ENCODE measurements at regions not wholly inside any gene's neighbourhood (a gene's known extent, or its start where the extent isn't known, plus 50 kb on each side); places are given as distances from the start of the nearest gene placed in this dataset.
"Not testable (repeated sequence)": the region's sequence is repeated elsewhere in the genome, so short reads cannot be mapped to it uniquely, and the experiment has no call there.

DNA sequence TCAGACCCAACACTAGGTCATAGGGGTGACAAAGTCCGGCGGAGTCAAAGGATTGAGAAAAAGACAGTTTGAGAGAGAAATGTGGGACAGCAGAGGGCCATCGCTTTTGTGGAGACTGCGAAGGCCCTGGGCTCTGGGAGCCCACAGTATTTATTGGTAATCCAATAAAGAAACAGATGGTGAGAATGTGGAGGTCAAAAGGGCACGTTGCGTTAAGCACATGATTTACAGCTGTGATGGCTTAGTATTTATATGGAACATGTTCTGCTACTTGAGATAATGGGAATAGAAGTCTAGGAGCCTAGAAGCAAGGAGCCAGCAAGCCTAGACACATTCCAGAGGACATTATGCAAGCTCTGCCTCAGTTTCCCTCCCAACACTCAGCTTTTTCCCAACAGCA is 2521.1 kb downstream of the PCDH9 start:
- no peak for DNase-seq
- H2AFZ ChIP-seq (ENCODE audit: low read length) = no peak overlapping the region
- H3K9me2 ChIP-seq (replicated peaks; ENCODE audit: insufficient read depth, low read length) = no peaks in the 10 kb centered on the region
- H3K4me1 ChIP-seq (ENCODE audit: low read length) = no peaks in the 10 kb centered on the region
- H3K4me3 ChIP-seq (ENCODE audit: low read length) = no peak overlapping the region
- H3K27me3 ChIP-seq (replicated peaks; ENCODE audit: insufficient read depth, low read length) = no peaks in the 10 kb centered on the region
- H3K4me2 ChIP-seq (ENCODE audit: low read depth, low read length) = no peak overlapping the region
- H3K27ac ChIP-seq (ENCODE audit: low read length) = no peak overlapping the region
- H3K9ac ChIP-seq (ENCODE audit: low read length) = no peak overlapping the region
- H3K9me3 ChIP-seq (replicated peaks; ENCODE audit: insufficient read depth, low read length) = no peaks in the 10 kb centered on the region
- H3F3A ChIP-seq (ENCODE audit: insufficient read depth, low read length) = no peaks in the 10 kb centered on the region
- TF ChIP-seq EZH2 (optimal IDR thresholded peaks at IDR 0.05; ENCODE audit: low read depth, low read length) (no peak), EZH2phosphoT487 (IDR thresholded peaks at IDR 0.05; ENCODE audit: low read length) (no peak)
- TF ChIP-seq, protein P1, sequence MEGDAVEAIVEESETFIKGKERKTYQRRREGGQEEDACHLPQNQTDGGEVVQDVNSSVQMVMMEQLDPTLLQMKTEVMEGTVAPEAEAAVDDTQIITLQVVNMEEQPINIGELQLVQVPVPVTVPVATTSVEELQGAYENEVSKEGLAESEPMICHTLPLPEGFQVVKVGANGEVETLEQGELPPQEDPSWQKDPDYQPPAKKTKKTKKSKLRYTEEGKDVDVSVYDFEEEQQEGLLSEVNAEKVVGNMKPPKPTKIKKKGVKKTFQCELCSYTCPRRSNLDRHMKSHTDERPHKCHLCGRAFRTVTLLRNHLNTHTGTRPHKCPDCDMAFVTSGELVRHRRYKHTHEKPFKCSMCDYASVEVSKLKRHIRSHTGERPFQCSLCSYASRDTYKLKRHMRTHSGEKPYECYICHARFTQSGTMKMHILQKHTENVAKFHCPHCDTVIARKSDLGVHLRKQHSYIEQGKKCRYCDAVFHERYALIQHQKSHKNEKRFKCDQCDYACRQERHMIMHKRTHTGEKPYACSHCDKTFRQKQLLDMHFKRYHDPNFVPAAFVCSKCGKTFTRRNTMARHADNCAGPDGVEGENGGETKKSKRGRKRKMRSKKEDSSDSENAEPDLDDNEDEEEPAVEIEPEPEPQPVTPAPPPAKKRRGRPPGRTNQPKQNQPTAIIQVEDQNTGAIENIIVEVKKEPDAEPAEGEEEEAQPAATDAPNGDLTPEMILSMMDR (IDR thresholded peaks at IDR 0.05; ENCODE audit: low read length) = no peak
- no peaks in the 10 kb centered on the region for H4K20me1 ChIP-seq (ENCODE audit: insufficient read depth, low read length)
- no peaks in the 10 kb centered on the region for H3K79me2 ChIP-seq (ENCODE audit: low read length)
- H3K36me3 ChIP-seq (replicated peaks; ENCODE audit: insufficient read depth, low read length) = no peaks in the 10 kb centered on the region

DNA sequence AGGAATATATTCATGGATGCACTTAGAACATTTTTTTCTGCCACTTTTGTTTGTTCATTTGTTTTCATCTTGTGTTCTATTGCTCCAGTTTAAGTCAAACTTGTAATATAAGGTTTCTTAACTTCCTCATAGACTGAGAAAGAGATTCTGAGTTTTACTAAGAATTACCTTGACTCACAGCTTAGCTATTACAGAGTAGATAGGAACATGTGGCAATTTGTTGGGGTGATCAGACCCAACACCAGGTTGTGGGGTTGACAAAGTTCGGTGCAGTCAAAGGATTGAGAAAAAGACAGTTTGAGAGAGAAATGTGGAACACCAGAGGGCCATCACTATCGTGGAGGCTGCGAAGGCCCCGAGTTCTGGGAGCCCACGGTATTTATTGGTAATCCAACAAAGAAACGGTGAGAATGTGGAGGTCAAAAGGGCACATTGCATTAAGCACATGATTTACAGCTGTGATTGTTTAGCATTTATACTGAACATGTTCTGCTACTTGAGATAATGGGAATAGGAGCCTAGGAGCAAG is 2526.0 kb downstream of the PCDH9 start:
- H4K20me1 ChIP-seq (ENCODE audit: insufficient read depth, low read length) = no peaks in the 10 kb centered on the region
- no peak overlapping the region for H3K27ac ChIP-seq (ENCODE audit: low read length)
- no peaks in the 10 kb centered on the region for H3K27me3 ChIP-seq (replicated peaks; ENCODE audit: insufficient read depth, low read length)
- no peaks in the 10 kb centered on the region for H3K79me2 ChIP-seq (ENCODE audit: low read length)
- TF ChIP-seq EZH2phosphoT487 (IDR thresholded peaks at IDR 0.05; ENCODE audit: low read length) = no peak
- no peak overlapping the region for H2AFZ ChIP-seq (ENCODE audit: low read length)
- DNase-seq = no peak
- no peaks in the 10 kb centered on the region for H3K9me2 ChIP-seq (replicated peaks; ENCODE audit: insufficient read depth, low read length)
- no peaks in the 10 kb centered on the region for H3K36me3 ChIP-seq (replicated peaks; ENCODE audit: insufficient read depth, low read length)
- H3K4me3 ChIP-seq (ENCODE audit: low read length) = no peak overlapping the region
- H3K9me3 ChIP-seq (replicated peaks; ENCODE audit: insufficient read depth, low read length) = no peaks in the 10 kb centered on the region
- H3K4me2 ChIP-seq (ENCODE audit: low read depth, low read length) = no peak overlapping the region
- H3K9ac ChIP-seq (ENCODE audit: low read length) = no peak overlapping the region
- no peaks in the 10 kb centered on the region for H3K4me1 ChIP-seq (ENCODE audit: low read length)
- no peaks in the 10 kb centered on the region for H3F3A ChIP-seq (ENCODE audit: insufficient read depth, low read length)

DNA sequence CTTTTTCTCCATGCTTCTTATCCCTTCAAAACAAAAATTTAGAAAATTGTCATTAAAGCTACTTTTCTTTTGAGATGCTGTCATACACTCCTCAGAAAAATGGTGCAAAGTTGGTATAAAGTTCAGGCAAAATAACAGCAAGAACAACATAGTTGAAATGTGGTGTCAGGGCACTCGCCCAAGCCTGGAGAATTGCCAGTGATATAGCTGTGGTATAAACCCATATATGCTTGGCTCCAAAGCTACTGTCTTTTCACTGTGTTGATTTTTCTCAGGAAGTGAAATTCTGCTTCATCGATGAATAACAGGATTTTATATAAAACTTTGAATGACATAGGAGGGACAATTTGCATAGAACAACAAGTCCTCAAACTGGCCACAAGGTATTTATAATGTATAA is 2532.9 kb downstream of the PCDH9 start:
- H3K79me2 ChIP-seq (ENCODE audit: low read length) = no peaks in the 10 kb centered on the region
- H3K9me3 ChIP-seq (replicated peaks; ENCODE audit: insufficient read depth, low read length) = no peaks in the 10 kb centered on the region
- no peaks in the 10 kb centered on the region for H3K9me2 ChIP-seq (replicated peaks; ENCODE audit: insufficient read depth, low read length)
- TF ChIP-seq EZH2phosphoT487 (IDR thresholded peaks at IDR 0.05; ENCODE audit: low read length) = no peak
- TF ChIP-seq EZH2 (optimal IDR thresholded peaks at IDR 0.05; ENCODE audit: low read depth, low read length) = no peak
- TF ChIP-seq, protein P1 (IDR thresholded peaks at IDR 0.05; ENCODE audit: low read length) = no peak
- no peak overlapping the region for H3K9ac ChIP-seq (ENCODE audit: low read length)
- no peaks in the 10 kb centered on the region for H3F3A ChIP-seq (ENCODE audit: insufficient read depth, low read length)
- H3K4me2 ChIP-seq (ENCODE audit: low read depth, low read length) = no peak overlapping the region
- H2AFZ ChIP-seq (ENCODE audit: low read length) = no peak overlapping the region
- H3K4me1 ChIP-seq (ENCODE audit: low read length) = no peaks in the 10 kb centered on the region
- DNase-seq = no peak
- no peaks in the 10 kb centered on the region for H3K36me3 ChIP-seq (replicated peaks; ENCODE audit: insufficient read depth, low read length)
- H4K20me1 ChIP-seq (ENCODE audit: insufficient read depth, low read length) = no peaks in the 10 kb centered on the region
- no peak overlapping the region for H3K4me3 ChIP-seq (ENCODE audit: low read length)
- no peaks in the 10 kb centered on the region for H3K27me3 ChIP-seq (replicated peaks; ENCODE audit: insufficient read depth, low read length)
- H3K27ac ChIP-seq (ENCODE audit: low read length) = no peak overlapping the region

DNA sequence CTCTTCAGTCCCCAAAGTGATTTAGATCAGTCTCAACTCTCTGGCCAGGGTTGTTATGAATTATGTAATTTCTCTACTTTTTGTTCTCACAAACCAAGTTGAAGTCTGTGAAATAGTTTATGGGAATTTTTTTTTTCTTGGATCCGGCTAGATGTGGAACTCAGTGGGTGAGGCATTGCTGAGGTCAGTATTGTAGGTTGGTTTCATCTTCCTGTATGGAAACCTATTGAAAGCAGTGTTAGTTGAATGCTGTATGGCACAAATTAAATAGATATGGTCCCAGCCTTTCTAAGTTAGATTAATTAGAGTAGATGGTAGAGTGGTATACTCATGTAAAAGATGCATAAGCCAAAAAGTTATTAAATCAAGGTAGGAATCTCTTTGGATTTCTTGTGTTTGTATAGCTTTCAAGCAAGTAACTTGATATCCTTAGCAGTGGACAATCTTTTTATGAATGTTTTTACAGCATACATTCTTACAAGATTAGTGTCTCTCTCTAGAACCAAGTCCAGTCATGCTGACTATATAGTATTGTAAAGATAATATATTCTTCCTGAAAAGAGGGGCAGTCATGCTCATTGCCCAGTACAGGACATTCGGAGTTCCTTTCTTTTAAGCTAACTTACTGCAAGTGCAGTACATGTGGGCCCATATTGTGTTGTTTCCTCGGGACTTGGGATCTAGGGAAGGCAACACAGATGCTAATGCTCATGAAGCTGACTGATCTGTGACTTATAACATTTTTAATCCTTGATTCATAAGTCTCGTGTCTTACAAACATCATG is 2541.1 kb downstream of the PCDH9 start:
- Histone ChIP-seq H3K27me3 (replicated peaks; ENCODE audit: insufficient read depth, low read length) (no peaks in the 10 kb centered on the region), H3K36me3 (replicated peaks; ENCODE audit: insufficient read depth, low read length) (no peaks in the 10 kb centered on the region), H3K4me2 (ENCODE audit: low read depth, low read length) (no peak overlapping the region), H4K20me1 (ENCODE audit: insufficient read depth, low read length) (no peaks in the 10 kb centered on the region), H3K79me2 (ENCODE audit: low read length) (no peaks in the 10 kb centered on the region), H3K9ac (ENCODE audit: low read length) (no peak overlapping the region), H3K9me2 (replicated peaks; ENCODE audit: insufficient read depth, low read length) (no peaks in the 10 kb centered on the region), H3K27ac (ENCODE audit: low read length) (no peak overlapping the region), H3K4me3 (ENCODE audit: low read length) (no peak overlapping the region), H2AFZ (ENCODE audit: low read length) (no peak overlapping the region), H3K4me1 (ENCODE audit: low read length) (no peaks in the 10 kb centered on the region), H3K9me3 (replicated peaks; ENCODE audit: insufficient read depth, low read length) (no peaks in the 10 kb centered on the region), H3F3A (ENCODE audit: insufficient read depth, low read length) (no peaks in the 10 kb centered on the region)
- DNase-seq = no peak
- TF ChIP-seq EZH2 (optimal IDR thresholded peaks at IDR 0.05; ENCODE audit: low read depth, low read length) = no peak
- TF ChIP-seq EZH2phosphoT487 (IDR thresholded peaks at IDR 0.05; ENCODE audit: low read length) = no peak
- TF ChIP-seq, protein P1 (IDR thresholded peaks at IDR 0.05; ENCODE audit: low read length) = no peak

DNA sequence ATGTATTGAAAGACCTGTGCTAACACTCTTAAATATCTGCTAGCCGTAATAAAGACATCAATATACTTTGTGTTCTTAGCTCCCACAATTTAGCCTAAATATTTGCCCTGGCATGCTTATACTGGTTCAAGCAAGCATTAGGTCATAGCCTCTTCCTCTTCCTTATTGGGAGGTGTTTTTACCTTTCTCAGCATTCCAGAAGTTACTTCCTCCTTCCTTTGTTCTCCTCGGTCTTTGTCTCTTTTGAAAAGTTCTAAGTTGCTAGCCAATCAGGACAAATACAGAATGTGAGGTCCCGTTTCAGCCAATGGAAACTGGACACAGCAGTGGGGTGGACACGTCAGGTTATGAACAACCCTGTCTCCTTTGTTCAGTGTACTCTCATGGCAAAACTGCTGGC is 2543.6 kb downstream of the PCDH9 start:
- H3F3A ChIP-seq (ENCODE audit: insufficient read depth, low read length); H2AFZ ChIP-seq (ENCODE audit: low read length): not testable (repeated sequence)

More for the DNA sequence above, 2543.6 kb downstream of the PCDH9 start:
- H3K36me3 ChIP-seq (replicated peaks; ENCODE audit: insufficient read depth, low read length); H3K9me2 ChIP-seq (replicated peaks; ENCODE audit: insufficient read depth, low read length); H4K20me1 ChIP-seq (ENCODE audit: insufficient read depth, low read length); H3K79me2 ChIP-seq (ENCODE audit: low read length); H3K4me3 ChIP-seq (ENCODE audit: low read length); DNase-seq; H3K27me3 ChIP-seq (replicated peaks; ENCODE audit: insufficient read depth, low read length); H3K9me3 ChIP-seq (replicated peaks; ENCODE audit: insufficient read depth, low read length); H3K4me2 ChIP-seq (ENCODE audit: low read depth, low read length); H3K27ac ChIP-seq (ENCODE audit: low read length); H3K9ac ChIP-seq (ENCODE audit: low read length); H3K4me1 ChIP-seq (ENCODE audit: low read length): not testable (repeated sequence)

Data from MM.1S (cell line).